GM10266 (cell line): ENCODE measurements at regions not wholly inside any gene's neighbourhood (a gene's known extent, or its start where the extent isn't known, plus 50 kb on each side); places are given as distances from the start of the nearest gene placed in this dataset.

ENCODE experiments used
- DNase-seq: peaks from one replicate; pipeline ENCODE4 v3.0.0; 2012; ENCODE audit errors: extremely low spot score
- CTCF ChIP-seq: IDR thresholded peaks from 2 replicates; pipeline ENCODE4 v1.5.1; 2012; ENCODE audit warnings: mild to moderate bottlenecking, low read depth; ENCODE audit not compliant: control insufficient read depth, insufficient read depth; ENCODE audit errors: missing control alignments

GRCh38 chr6:147738516-147739162 lies 230.1 kb downstream of the SAMD5 start:
- DNase-seq = no peak
- TF ChIP-seq CTCF = no peak

GRCh38 chr6:147740326-147740725 lies 231.8 kb downstream of the SAMD5 start:
- no peak for DNase-seq

GRCh38 chr6:147740916-147741315 lies 232.4 kb downstream of the SAMD5 start:
- TF ChIP-seq CTCF = no peak
- no peak for DNase-seq

More at GRCh38 chr6:147740326-147740725, 231.8 kb downstream of the SAMD5 start:
- no peak for TF ChIP-seq CTCF

GRCh38 chr6:147741389-147741788 lies 232.9 kb downstream of the SAMD5 start:
- DNase-seq = no peak
- TF ChIP-seq CTCF = no peak

- no peak for DNase-seq
- no peak for TF ChIP-seq CTCF
Measured at GRCh38 chr6:147742440-147742839, 233.9 kb downstream of the SAMD5 start.

GRCh38 chr6:147744012-147744411 lies 235.5 kb downstream of the SAMD5 start:
- DNase-seq = no peak
- no peak for TF ChIP-seq CTCF

GRCh38 chr6:147749331-147749730 lies 240.8 kb downstream of the SAMD5 start:
- TF ChIP-seq CTCF = no peak
- no peak for DNase-seq
